ENCODE measurements at regions not wholly inside any gene's neighbourhood (a gene's known extent, or its start where the extent isn't known, plus 50 kb on each side); places are given as distances from the start of the nearest gene placed in this dataset.

DNA sequence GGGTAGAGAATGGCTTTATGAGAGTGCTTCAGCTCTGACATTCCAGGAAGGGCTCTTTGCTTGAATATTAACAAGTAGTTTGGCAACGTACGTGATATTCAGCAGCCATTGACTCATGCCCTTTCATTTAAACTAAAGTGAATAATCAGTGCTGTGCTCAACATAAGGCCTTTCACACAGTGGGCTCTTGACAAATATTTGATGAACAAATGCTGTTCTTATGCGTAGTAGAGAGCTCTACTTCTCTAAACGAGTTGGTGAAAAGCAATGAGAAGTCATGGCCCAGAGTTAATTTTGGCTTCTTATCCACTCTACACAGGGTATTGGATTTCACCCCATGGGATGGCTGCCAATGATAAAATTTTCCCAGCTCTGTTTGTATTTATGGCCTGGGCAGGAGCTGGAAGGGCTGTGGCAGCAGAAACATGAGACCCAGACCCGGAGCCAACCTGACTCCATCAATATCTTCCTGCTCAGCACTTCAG lies 338.9 kb downstream of the CCDC85A start:
- no peaks in the 10 kb centered on the region for H3K23me2 ChIP-seq (ENCODE audit: insufficient read length, low read depth, low read length, poor library complexity, severe bottlenecking)
- H4K5ac ChIP-seq (ENCODE audit: insufficient read length, low read depth, low read length) = no peak overlapping the region
- H3K18ac ChIP-seq (ENCODE audit: insufficient read length, low read depth, low read length) = no peak overlapping the region
- no peak overlapping the region for H2BK12ac ChIP-seq (ENCODE audit: insufficient read length, low read depth, low read length)
- H3K4me1 ChIP-seq (ENCODE audit: insufficient read depth, low read length) = no peaks in the 10 kb centered on the region
- no peaks in the 10 kb centered on the region for H3K27me3 ChIP-seq (ENCODE audit: insufficient read depth, low read length)
- no peaks in the 10 kb centered on the region for H3K79me2 ChIP-seq (ENCODE audit: insufficient read depth, low read length)
- no peaks in the 10 kb centered on the region for H4K20me1 ChIP-seq (ENCODE audit: control insufficient read depth, insufficient read depth, insufficient read length)
- no peaks in the 10 kb centered on the region for H3K9me3 ChIP-seq (ENCODE audit: control insufficient read depth, low read depth, low read length)
- H3K23ac ChIP-seq (ENCODE audit: insufficient read length, low read depth, low read length) = no peak overlapping the region
- no peak overlapping the region for H4K8ac ChIP-seq (replicated peaks; ENCODE audit: insufficient read length, low read depth, low read length)
- Mint-ChIP-seq H3K36me3 (ENCODE audit: insufficient read depth in 1 of 3, low read depth in 3 of 3) (no peaks in the 10 kb centered on the region), H3K4me3 (no peak overlapping the region), H3K27ac (no peak overlapping the region), H3K27me3 (ENCODE audit: low read depth) (peaks cover 2% of the 10 kb centered on the region; the same call in 1 of the 2 replicates), H3K9me3 (no peaks in the 10 kb centered on the region; a peak in 1 of 5 replicates), H3K4me1 (no peaks in the 10 kb centered on the region)
- no peak overlapping the region for H3K4ac ChIP-seq (ENCODE audit: low read depth, low read length)
- TF ChIP-seq, protein P1, sequence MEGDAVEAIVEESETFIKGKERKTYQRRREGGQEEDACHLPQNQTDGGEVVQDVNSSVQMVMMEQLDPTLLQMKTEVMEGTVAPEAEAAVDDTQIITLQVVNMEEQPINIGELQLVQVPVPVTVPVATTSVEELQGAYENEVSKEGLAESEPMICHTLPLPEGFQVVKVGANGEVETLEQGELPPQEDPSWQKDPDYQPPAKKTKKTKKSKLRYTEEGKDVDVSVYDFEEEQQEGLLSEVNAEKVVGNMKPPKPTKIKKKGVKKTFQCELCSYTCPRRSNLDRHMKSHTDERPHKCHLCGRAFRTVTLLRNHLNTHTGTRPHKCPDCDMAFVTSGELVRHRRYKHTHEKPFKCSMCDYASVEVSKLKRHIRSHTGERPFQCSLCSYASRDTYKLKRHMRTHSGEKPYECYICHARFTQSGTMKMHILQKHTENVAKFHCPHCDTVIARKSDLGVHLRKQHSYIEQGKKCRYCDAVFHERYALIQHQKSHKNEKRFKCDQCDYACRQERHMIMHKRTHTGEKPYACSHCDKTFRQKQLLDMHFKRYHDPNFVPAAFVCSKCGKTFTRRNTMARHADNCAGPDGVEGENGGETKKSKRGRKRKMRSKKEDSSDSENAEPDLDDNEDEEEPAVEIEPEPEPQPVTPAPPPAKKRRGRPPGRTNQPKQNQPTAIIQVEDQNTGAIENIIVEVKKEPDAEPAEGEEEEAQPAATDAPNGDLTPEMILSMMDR (conservative IDR thresholded peaks at IDR 0.05) = no peak
- no peak overlapping the region for H3K4me2 ChIP-seq (ENCODE audit: insufficient read depth, insufficient read length, low read length)
- no peak overlapping the region for H2BK20ac ChIP-seq (ENCODE audit: low read depth, low read length, poor library complexity, severe bottlenecking)
- H2BK15ac ChIP-seq (ENCODE audit: low read depth, low read length) = no peak overlapping the region
- H4K91ac ChIP-seq (ENCODE audit: insufficient read length, low read depth, low read length) = no peak overlapping the region
- H3K27ac ChIP-seq (ENCODE audit: insufficient read length, low read depth, low read length) = no peak overlapping the region
- H3K9ac ChIP-seq (ENCODE audit: extremely low read depth, insufficient read length, low read length) = no peak overlapping the region
- no peak overlapping the region for H2AK5ac ChIP-seq (ENCODE audit: insufficient read length, low read length)
- H3K56ac ChIP-seq (ENCODE audit: insufficient read length, low read depth, low read length) = no peak overlapping the region
- no peak for DNase-seq
- H3K14ac ChIP-seq (ENCODE audit: insufficient read depth, low read length) = no peak overlapping the region
- no peak overlapping the region for H3T11ph ChIP-seq (ENCODE audit: low read length)
- H3K79me1 ChIP-seq (ENCODE audit: insufficient read depth, low read depth, low read length, poor library complexity, severe bottlenecking) = no peaks in the 10 kb centered on the region
- no peak overlapping the region for H2AFZ ChIP-seq (ENCODE audit: low read length)
- H2BK5ac ChIP-seq (ENCODE audit: insufficient read length, low read length) = no peak overlapping the region
- WGBS (ENCODE audit: extremely low coverage, insufficient read length, low lambda C conversion rate) = no CpG with 5 or more reads among the region's 5 CpGs
- no peak overlapping the region for H2BK120ac ChIP-seq (ENCODE audit: low read depth, low read length, poor library complexity, severe bottlenecking)

All from H9 (cell line).